Transverse colon (tissue), 4 donors: ENCODE measurements at regions not wholly inside any gene's neighbourhood (a gene's known extent, or its start where the extent isn't known, plus 50 kb on each side); places are given as distances from the start of the nearest gene placed in this dataset.

ENCODE experiments used
- CTCF ChIP-seq, 5 experiments: fragments of 200-600 bp in 3 of 5; fragments of 450-650 bp in 2 of 5; sonication (generic) in 3 of 5; IDR thresholded peaks; 1 replicate in 2 of 5; 2 replicates in 3 of 5; pipeline ENCODE4 v1.5.1; 2016 to 2017; ENCODE audit warnings: antibody characterized with exemption in 5 of 5, inconsistent platforms in 3 of 5, mild to moderate bottlenecking in 2 of 5, moderate library complexity in 1 of 5
- EP300 ChIP-seq: sonication (generic); formaldehyde crosslinking; IDR thresholded peaks from one replicate; pipeline ENCODE4 v1.6.1; 2017; ENCODE audit warnings: antibody characterized with exemption, low read depth
- POLR2AphosphoS5 ChIP-seq, 3 donors: sonication (generic); formaldehyde crosslinking; IDR thresholded peaks; one replicate each; pipeline ENCODE4 v1.6.1; 2016; ENCODE audit warnings: antibody characterized with exemption in 3 of 3

GRCh38 chr4:156290811-156291210, 337.1 kb upstream of the CTSO start:
- TF ChIP-seq POLR2AphosphoS5 (IDR thresholded peaks at IDR 0.05) (no peak), EP300 (no peak), CTCF (IDR thresholded peaks at IDR 0.05) (no peak)
